SH-SY5Y (cell line): ENCODE measurements at regions not wholly inside any gene's neighbourhood (a gene's known extent, or its start where the extent isn't known, plus 50 kb on each side); places are given as distances from the start of the nearest gene placed in this dataset.

Experiments used
- GATA2 ChIP-seq: IDR thresholded peaks from 2 replicates; pipeline ENCODE4 v1.6.1; 2011; ENCODE audit warnings: mild to moderate bottlenecking, low read depth, low read length
- GATA3 ChIP-seq: IDR thresholded peaks from 2 replicates; pipeline ENCODE4 v1.6.1; 2011; ENCODE audit warnings: low read depth, mild to moderate bottlenecking, low read length, moderate library complexity

DNA sequence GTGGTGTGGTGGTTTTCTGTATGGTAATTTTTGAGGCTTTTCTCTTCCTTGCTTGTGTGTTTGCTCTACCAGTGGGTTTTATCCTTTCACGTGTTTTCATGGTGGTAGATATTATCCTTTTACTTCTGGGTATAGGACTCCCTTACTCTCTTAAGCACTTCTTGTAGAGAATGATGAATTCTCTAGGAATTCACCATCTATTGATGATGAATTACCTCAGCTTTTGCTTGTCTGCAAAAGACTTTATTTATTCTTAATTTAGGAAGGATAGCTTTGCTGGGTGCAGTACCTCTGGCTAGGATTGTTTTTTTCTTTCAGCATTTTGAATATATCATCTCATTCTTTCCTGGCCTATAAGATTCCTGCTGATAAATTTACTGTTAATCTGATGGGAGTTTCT lies 415.3 kb downstream of the PDGFC start:
- TF ChIP-seq GATA3 (no peak), GATA2 (no peak)
